D721Med (cell line): ENCODE measurements at regions not wholly inside any gene's neighbourhood (a gene's known extent, or its start where the extent isn't known, plus 50 kb on each side); places are given as distances from the start of the nearest gene placed in this dataset.

ENCODE experiments used
- DNase-seq: peaks from one replicate; pipeline ENCODE4 v3.0.0; 2011; ENCODE audit warnings: low spot score; ENCODE audit not compliant: insufficient read length
- FAIRE-seq: peaks from 2 replicates; lab custom pipeline; 2011; peaks lifted over from hg19 to GRCh38; lab: Jason Lieb, UNC
- TF ChIP-seq, protein P1 (sequence below): IDR thresholded peaks from 2 replicates; pipeline ENCODE4 v1.5.1; 2012; ENCODE audit warnings: mild to moderate bottlenecking, control low read depth; ENCODE audit not compliant: insufficient read depth; ENCODE audit errors: missing control alignments

GRCh38 chr2:157990173-157990572, 111.5 kb upstream of the UPP2 start:
- FAIRE-seq: no peak
- DNase-seq: no peak
- TF ChIP-seq, protein P1, sequence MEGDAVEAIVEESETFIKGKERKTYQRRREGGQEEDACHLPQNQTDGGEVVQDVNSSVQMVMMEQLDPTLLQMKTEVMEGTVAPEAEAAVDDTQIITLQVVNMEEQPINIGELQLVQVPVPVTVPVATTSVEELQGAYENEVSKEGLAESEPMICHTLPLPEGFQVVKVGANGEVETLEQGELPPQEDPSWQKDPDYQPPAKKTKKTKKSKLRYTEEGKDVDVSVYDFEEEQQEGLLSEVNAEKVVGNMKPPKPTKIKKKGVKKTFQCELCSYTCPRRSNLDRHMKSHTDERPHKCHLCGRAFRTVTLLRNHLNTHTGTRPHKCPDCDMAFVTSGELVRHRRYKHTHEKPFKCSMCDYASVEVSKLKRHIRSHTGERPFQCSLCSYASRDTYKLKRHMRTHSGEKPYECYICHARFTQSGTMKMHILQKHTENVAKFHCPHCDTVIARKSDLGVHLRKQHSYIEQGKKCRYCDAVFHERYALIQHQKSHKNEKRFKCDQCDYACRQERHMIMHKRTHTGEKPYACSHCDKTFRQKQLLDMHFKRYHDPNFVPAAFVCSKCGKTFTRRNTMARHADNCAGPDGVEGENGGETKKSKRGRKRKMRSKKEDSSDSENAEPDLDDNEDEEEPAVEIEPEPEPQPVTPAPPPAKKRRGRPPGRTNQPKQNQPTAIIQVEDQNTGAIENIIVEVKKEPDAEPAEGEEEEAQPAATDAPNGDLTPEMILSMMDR: no peak

DNA sequence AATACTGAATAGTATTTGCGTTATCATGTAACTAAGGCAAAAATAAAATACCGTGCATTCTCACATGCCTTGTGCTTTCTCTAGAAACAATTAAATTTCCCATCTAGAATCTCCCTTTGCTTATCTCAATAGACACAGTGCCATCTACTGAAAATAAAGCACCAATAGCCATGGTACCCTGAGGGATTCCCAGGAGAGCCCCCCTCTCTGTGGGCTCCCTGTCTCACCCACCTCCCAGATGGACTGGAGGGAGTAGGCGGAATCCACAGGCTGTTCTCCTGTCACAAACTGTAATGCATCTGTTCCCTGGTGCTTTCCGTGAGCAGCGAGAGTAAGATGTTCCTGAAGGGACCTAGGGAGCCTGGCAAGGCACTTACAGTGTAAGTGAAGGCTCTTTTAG, 112.4 kb upstream of the UPP2 start:
- no peak for DNase-seq
- no peak for FAIRE-seq
- TF ChIP-seq, protein P1: peak; percentile 6

GRCh38 chr2:157986761-157987160, 110.6 kb upstream of the ACVR1 start:
- TF ChIP-seq, protein P1: no peak
- DNase-seq: no peak
- FAIRE-seq: no peak

GRCh38 chr2:157984866-157985265, 108.7 kb upstream of the ACVR1 start:
- FAIRE-seq (no peak), DNase-seq (no peak)
- TF ChIP-seq, protein P1: no peak

GRCh38 chr2:157980020-157980419, 103.9 kb upstream of the ACVR1 start:
- no peak for FAIRE-seq
- TF ChIP-seq, protein P1: no peak
- no peak for DNase-seq

DNA sequence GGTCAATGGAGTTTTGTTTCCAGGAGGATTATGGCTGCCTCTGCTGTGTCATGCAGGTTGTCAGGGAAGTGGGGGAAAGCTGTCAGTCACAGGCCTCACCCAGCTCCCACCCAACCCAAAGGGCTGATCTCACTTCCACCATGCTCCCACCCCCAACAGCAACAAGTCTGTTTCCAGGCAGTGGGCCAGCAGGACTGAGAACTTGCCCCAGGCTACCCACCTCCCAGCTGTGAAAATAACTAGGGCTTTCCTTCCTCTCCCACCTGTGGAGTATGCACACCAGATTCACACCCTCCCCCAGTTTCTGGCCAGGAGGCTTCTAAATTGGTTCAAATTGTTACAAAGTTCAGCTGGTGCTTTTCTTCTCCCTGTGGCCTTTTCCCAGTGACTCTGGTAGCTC, 95.6 kb upstream of the ACVR1 start:
- TF ChIP-seq, protein P1: no peak
- FAIRE-seq: no peak
- no peak for DNase-seq

GRCh38 chr2:157967856-157968255, 91.7 kb upstream of the ACVR1 start:
- DNase-seq: no peak
- TF ChIP-seq, protein P1: no peak
- FAIRE-seq: no peak
